GM18868 (cell line): ENCODE measurements at regions not wholly inside any gene's neighbourhood (a gene's known extent, or its start where the extent isn't known, plus 50 kb on each side); places are given as distances from the start of the nearest gene placed in this dataset.

Experiments
- ATAC-seq: cut with Tn5 transposase; IDR thresholded peaks from one replicate; pipeline ENCODE4 v1.9.1; 2021; ENCODE audit warnings: mild to moderate bottlenecking, moderate library complexity; ENCODE audit not compliant: unreplicated experiment

- no peak for ATAC-seq
Measured at GRCh38 chr4:96646146-96646545, 806.3 kb downstream of the PDHA2 start.

- no peak for ATAC-seq
Measured at GRCh38 chr4:96649536-96649935, 809.6 kb downstream of the PDHA2 start.

- ATAC-seq = no peak
Measured at GRCh38 chr4:96652158-96652557, 812.3 kb downstream of the PDHA2 start.

GRCh38 chr4:96652821-96653220, 812.9 kb downstream of the PDHA2 start:
- ATAC-seq = no peak

GRCh38 chr4:96654045-96654444, 814.2 kb downstream of the PDHA2 start:
- ATAC-seq = no peak

GRCh38 chr4:96670381-96670780, 830.5 kb downstream of the PDHA2 start:
- no peak for ATAC-seq

- ATAC-seq = no peak
Measured at GRCh38 chr4:96675416-96675815, 835.5 kb downstream of the PDHA2 start.

- no peak for ATAC-seq
Measured at GRCh38 chr4:96675896-96676295, 836.0 kb downstream of the PDHA2 start.

- no peak for ATAC-seq
Measured at GRCh38 chr4:96676754-96677435, 837.0 kb downstream of the PDHA2 start.

- ATAC-seq = no peak
Measured at GRCh38 chr4:96677499-96677898, 837.6 kb downstream of the PDHA2 start.

- no peak for ATAC-seq
Measured at GRCh38 chr4:96681218-96681617, 841.3 kb downstream of the PDHA2 start.

- ATAC-seq = no peak
Measured at GRCh38 chr4:96685691-96686090, 845.8 kb downstream of the PDHA2 start.

GRCh38 chr4:96691521-96691920, 851.6 kb downstream of the PDHA2 start:
- no peak for ATAC-seq

- no peak for ATAC-seq
Measured at GRCh38 chr4:96698831-96699230, 858.9 kb downstream of the PDHA2 start.

GRCh38 chr4:96703265-96703664, 863.4 kb downstream of the PDHA2 start:
- no peak for ATAC-seq

- ATAC-seq = no peak
Measured at GRCh38 chr4:96708766-96709165, 868.9 kb downstream of the PDHA2 start.

- ATAC-seq = no peak
Measured at GRCh38 chr4:96713271-96713850, 873.5 kb downstream of the PDHA2 start.

- ATAC-seq = no peak
Measured at GRCh38 chr4:96729641-96730040, 889.7 kb downstream of the PDHA2 start.

GRCh38 chr4:96730432-96730831, 890.5 kb downstream of the PDHA2 start:
- ATAC-seq = no peak

GRCh38 chr4:96736352-96736889, 896.5 kb downstream of the PDHA2 start:
- no peak for ATAC-seq

- ATAC-seq = no peak
Measured at GRCh38 chr4:96739101-96739500, 899.2 kb downstream of the PDHA2 start.

GRCh38 chr4:96742332-96743014, 902.6 kb downstream of the PDHA2 start:
- no peak for ATAC-seq
